ENCODE measurements at regions not wholly inside any gene's neighbourhood (a gene's known extent, or its start where the extent isn't known, plus 50 kb on each side); places are given as distances from the start of the nearest gene placed in this dataset.

DNA sequence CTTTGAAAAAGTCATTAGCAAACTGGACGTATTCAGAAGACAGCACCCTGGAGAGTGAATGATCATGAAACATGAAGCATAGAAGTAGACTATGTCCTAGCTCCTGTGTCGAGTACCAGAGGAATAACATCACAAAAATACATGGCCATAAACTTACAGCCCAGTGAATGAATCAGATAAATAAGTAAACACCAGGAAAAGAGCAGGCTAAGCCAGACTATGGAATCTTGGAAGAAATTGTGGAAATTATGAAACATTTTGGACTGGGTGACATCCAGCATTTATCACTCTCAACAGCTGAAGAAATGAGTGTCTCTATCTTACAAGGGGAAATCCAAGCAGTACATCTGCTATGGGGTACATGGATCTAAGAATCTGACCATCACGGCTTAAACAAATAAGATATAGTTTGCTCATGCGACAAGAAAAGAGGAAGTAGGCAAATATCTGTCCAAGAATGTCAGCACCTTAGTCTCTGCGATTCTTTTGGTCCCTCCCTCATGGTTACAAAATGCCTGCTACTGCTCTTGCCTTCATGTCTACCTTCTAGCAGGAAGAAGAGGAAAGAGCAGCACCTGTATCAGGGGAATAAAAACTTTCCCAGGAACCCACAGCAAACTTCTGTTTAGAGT lies 481.5 kb downstream of the BCOR start:
- no peak for DNase-seq

DNA sequence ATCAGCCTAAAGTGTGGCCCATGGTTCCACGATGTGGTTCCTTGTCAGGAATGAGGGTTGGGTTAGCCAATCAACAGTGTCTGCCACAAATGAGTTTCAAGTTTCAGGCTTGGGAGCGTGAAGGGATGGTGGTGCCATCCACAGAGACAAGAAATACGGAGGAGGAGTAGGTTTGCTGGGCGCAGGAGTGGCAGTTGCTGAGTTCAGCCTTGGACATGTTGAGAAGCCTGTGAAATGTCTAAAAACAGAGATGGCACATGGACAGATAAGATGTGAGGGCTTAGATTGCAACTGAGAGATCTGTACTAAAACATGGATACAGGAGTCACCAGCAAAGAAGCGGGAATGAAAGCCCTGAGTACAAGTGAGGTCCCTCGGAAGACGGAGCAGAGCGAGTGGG lies 481.0 kb downstream of the BCOR start:
- DNase-seq = no peak

DNA sequence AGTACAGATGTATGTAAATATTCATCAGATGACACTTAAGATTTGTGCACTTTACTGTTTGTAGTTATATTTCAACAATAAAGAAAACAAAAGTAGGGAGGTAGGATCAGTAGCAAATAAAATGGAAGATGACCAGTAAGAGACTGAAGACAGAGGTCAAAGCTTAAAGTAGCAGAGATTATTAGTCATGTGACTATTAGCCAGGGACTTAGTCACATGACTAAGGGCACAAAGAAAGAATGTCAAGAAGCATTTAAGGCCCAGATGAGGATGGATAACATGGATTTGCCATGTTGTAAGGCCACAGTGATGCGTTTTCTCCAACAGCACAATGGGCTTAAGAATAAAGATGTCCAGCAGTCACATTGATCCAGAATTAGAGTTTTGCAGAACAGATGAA lies 479.6 kb downstream of the BCOR start:
- no peak for DNase-seq

DNA sequence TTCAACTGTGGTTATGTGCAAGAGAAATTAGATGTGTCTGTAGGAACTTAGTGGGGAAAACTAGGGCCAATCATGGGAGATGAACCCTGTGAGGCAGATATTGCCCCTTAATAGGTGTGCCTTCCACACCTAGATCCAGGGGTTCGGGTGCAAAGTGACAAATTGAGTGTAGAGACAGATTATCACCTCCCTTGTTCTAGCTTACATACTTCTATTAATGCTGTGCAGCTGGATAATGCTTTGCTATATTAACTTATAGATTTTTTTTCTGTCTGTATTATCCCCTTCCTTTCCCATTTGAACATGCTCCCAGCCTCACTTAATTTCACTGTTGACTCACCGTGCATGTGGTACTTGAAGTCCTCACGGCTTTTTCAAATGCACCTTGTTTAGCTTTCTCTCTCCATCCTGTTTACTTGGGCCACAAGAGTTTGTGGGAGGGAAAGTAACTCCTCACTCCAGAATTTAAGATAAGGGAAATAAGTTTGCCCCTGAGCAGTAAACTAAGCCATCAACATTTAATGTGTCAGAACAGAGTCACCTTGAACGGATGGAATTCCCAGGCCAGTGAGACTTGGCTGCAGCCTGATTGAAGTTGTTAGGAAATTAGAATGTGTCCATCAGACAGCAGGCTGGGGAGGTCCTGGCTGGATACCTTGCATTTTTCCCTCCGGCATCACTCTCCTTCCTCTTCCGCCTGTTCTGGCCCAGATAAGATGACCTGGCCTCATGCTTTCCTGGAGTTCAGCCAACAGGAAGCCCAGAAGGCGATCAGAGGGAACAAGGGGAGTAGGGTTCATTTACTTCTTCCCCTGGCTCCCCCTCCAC lies 478.4 kb downstream of the BCOR start:
- DNase-seq = no peak

- no peak for DNase-seq
These were observed 473.6 kb downstream of the BCOR start for GRCh38 chrX:39624166-39624565.

DNA sequence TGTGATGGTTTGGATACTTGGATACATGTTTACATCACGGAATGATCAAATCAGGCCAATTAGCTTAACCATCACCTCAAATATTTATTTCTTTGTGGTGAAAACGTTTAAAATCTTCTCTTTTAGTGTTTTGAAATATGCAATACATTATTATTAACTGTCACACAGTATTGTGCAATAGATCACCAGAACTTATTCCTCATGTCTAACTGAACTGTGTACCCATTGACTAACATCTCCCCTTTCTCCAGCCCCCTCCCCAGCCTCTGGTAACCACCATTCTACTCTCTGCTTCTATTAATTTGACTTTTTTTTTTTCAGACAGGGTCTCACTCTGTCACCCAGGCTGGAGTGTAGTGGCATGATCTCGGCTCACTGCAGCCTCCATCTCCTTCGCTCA lies 471.9 kb downstream of the BCOR start:
- DNase-seq = no peak

- DNase-seq = no peak
These were observed 471.0 kb downstream of the BCOR start for GRCh38 chrX:39626749-39627148.

GRCh38 chrX:39627257-39627656 lies 470.5 kb downstream of the BCOR start:
- no peak for DNase-seq

DNA sequence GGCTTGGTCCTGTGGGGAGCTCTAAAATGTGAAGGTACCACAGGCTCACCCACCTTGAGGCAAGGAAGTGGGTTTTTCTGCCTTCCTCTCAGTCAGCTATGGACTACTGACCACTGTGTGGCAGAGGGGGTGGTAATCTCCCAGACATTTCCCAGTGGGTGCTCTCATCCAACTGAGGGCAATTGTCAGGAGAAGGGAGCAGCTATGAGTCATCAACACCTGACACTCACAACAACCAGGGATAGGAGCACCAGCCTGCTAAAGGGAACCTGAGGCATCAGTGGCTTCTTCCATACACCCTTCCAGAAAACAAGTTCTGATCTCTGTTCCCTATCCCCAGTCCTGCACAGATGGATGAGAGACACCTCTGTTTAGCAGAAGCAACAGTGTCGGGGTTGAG lies 468.8 kb downstream of the BCOR start:
- no peak for DNase-seq

DNA sequence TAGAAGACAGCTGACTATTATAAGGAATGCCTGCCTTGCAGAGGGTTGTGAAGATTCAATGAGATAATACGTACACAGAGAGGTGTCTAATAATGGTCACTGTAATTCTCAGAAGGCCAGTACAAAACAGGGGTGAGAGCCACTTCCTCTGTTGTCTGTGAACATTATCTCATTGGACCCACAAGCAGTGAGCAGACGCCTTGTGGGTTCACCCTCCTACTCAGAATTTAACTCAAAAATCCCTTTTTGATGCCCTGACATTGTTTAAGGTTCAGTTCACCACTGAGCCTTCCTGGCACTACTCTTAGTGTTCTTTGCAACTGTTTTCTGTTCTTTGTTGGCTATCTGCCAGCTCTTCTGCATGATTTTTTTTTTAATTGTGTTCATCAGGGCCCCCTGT lies 467.4 kb downstream of the BCOR start:
- no peak for DNase-seq

DNA sequence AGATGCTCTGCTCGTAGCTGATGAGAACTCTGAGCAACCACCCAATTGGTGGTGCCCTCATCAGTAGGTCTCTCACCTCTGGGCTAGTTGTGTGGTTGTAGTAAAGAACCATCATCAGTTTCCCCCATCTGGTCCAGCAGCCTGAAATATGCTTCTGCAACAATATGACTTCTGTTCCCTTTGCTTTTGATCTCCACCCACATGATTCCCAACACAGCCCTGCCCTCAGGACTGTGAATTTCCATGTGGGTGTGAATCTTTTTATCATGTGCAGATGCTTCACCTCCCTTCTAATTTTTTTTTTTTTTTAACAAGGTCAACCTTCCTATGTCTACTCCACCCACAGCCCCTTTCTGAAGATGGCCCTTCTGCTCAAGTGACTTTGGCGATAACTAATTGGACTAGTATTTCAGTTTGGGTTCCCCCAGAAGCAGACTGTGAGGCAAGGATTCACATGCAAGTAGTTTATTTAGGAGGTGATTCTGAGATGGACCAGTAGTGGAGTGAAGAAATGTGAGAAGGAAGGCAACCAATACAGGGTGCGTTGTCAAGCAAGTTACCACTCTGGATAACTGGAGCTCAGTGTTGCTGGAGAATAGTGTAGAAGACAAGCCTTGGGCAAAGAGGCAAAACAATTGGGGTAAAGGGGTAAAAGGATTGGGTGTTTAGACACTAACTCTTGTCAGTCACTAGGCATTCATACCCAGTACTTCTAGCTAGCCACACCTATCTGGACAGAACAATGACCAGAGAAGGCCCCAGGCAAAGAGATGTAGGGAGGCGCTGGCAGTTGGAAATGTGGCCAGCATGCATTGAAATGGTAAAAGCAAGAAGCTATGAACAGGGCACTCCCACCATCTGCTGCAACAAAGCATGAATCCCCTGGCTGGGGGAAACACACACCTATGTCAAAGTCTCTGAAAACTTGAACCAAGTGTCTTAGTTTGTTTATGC lies 466.2 kb downstream of the BCOR start:
- DNase-seq = no peak

- no peak for DNase-seq
These were observed 464.5 kb downstream of the BCOR start for GRCh38 chrX:39633293-39633692.

DNA sequence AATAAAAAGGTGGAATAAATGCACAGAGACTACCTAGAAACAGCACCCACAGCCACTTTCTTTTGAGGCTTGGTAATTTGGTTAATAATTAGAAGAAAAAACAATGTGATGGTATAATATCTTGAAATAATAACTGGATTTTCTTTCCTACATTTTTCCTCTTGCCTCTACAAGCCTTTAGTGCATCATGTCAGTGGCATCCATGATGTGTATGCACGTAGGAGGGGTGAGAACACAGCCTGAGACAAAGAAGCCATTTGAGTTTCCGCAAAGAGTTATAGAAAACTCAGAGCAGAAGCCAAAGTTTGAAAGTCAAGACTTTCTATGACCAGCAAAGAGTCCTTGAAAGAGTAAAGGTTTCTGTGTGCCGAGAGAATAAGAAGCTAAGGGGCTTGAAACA lies 461.3 kb downstream of the BCOR start:
- no peak for DNase-seq

DNA sequence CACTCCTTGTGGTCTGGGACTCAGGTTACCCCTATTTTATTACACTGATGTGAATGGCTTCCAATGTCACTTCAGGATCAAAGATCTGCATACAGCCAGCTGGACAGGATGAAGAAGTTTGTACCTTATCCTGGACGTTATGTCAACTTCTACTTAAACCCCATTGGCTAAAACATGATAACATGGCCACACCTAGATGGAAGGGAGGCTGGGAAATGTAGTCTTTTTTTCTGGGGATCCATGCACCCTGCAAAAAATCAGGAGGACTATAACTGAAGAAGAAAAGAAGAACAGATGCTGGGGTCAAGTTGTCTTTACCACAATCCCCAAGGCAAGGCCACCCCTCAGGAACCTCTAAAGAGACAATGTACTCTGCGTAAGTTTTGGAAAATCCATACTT lies 459.2 kb downstream of the BCOR start:
- DNase-seq = no peak

GRCh38 chrX:39639871-39640270 lies 457.9 kb downstream of the BCOR start:
- no peak for DNase-seq

DNA sequence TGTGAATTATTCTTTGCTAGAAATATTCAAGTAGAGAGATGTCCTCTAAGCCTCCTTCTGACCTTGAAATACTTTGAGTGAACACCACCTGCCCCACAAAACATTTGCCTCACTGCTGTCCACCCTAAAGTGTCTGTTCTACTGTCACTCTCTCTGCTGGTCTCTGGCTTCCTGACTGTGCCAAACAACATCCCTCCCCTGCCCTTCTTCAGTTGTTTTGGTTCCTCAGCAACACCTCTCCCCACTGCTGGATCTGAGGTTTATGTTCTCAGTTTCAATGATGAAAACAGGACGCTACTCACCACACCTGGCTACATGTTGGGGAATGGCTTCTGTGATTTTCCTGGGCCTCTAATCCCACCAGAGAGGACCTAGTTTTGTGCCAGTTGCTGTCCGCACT lies 456.9 kb downstream of the BCOR start:
- DNase-seq = no peak

- no peak for DNase-seq
These were observed 455.7 kb downstream of the BCOR start for GRCh38 chrX:39642071-39642470.

DNA sequence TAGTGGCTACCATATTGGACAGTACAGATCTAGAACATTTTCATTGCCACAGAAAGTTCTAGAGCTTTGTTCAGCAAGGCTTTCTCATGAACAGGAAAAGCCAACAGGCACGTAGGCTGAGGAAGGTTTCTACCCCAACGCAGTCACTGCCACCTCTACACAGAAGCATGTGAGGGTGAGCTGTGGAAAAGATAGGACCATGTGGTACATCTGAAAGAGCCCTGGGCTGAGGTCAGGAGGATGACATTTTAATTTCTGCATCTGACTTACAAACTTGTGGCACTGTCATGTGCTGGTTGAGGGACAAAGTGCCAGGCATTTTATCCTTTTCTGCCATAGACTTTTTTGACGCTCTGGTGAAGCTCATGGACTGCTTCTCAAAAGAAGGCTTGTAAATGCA lies 454.2 kb downstream of the BCOR start:
- no peak for DNase-seq

GRCh38 chrX:39645178-39645895 lies 452.4 kb downstream of the BCOR start:
- DNase-seq = peak; percentile 86

- no peak for DNase-seq
These were observed 449.1 kb downstream of the BCOR start for GRCh38 chrX:39648548-39649254.

DNA sequence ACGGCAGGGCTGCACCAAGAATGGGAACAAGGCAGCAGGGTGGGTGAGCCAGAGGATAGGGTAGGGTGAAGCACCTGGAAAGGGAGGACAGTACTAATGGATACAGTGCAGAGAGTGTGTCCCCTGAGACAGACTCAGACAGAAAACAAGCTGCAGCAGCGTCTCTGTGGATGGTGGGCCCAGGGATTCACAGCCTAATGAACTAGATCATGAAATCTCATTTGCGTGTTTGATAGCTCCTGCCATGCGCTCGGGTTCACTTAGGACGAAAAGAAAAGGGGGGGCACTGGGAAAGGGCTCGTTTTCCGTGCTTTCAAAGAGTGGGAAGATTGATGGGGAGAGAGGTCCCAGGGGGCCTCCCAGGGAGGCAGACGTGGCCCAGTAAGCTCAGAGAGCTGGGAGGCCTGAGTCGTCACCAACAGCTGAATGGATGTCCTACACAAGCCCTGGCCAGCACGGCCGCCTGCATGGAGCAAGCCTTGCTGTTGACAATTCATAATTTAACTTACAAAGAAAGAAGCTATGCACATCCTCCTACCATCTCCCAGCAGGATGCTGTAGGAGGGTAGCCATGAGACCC lies 446.9 kb downstream of the BCOR start:
- no peak for DNase-seq

- no peak for DNase-seq
These were observed 445.4 kb downstream of the BCOR start for GRCh38 chrX:39652336-39652735.
